Stomach (tissue), 4 donors: ENCODE measurements at regions not wholly inside any gene's neighbourhood (a gene's known extent, or its start where the extent isn't known, plus 50 kb on each side); places are given as distances from the start of the nearest gene placed in this dataset.

Experiments
- POLR2A ChIP-seq, 4 donors: fragments of 450-650 bp; IDR thresholded peaks; one replicate each; pipeline ENCODE4 v1.6.1; 2016; ENCODE audit warnings: antibody characterized with exemption in 4 of 4, control low read depth in 2 of 4, mild to moderate bottlenecking in 1 of 4, moderate library complexity in 1 of 4
- POLR2AphosphoS5 ChIP-seq, 3 donors: sonication (generic); formaldehyde crosslinking; IDR thresholded peaks; one replicate each; pipeline ENCODE4 v1.6.1; 2016; ENCODE audit warnings: antibody characterized with exemption in 3 of 3
- TF ChIP-seq, protein P1 (sequence below), 7 experiments: fragments of 450-650 bp in 4 of 7; fragments of 200-600 bp in 3 of 7; sonication (generic) in 3 of 7; IDR thresholded peaks; one replicate each; pipeline ENCODE4 v1.5.1; 2016 to 2019; ENCODE audit warnings: antibody characterized with exemption in 7 of 7, control low read depth in 2 of 7, mild to moderate bottlenecking in 1 of 7

DNA sequence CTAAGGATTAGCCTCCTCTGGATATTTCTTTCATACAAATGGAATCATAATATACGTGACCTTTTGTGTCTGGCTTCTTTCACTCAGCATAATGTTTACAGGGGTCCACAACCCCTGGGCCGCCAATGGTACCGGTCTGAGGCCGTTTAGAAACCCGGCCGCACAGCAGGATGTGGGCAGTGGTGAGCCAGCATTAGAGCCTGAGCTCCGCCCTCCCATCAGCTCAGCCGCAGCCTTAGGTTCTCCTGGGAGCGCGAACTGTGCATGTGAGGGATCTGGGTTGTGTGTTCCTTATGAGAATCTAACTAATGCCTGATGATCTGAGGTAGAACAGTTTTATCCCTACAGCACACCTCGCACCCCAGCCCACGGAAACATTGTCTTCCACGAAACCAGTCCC, 229.7 kb downstream of the ICE1 start:
- TF ChIP-seq, protein P1, sequence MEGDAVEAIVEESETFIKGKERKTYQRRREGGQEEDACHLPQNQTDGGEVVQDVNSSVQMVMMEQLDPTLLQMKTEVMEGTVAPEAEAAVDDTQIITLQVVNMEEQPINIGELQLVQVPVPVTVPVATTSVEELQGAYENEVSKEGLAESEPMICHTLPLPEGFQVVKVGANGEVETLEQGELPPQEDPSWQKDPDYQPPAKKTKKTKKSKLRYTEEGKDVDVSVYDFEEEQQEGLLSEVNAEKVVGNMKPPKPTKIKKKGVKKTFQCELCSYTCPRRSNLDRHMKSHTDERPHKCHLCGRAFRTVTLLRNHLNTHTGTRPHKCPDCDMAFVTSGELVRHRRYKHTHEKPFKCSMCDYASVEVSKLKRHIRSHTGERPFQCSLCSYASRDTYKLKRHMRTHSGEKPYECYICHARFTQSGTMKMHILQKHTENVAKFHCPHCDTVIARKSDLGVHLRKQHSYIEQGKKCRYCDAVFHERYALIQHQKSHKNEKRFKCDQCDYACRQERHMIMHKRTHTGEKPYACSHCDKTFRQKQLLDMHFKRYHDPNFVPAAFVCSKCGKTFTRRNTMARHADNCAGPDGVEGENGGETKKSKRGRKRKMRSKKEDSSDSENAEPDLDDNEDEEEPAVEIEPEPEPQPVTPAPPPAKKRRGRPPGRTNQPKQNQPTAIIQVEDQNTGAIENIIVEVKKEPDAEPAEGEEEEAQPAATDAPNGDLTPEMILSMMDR (IDR thresholded peaks at IDR 0.05) = no peak
- TF ChIP-seq POLR2AphosphoS5 (IDR thresholded peaks at IDR 0.05) (no peak), POLR2A (IDR thresholded peaks at IDR 0.05) (no peak)
